ENCODE measurements at regions not wholly inside any gene's neighbourhood (a gene's known extent, or its start where the extent isn't known, plus 50 kb on each side); places are given as distances from the start of the nearest gene placed in this dataset.
"Not testable (repeated sequence)": the region's sequence is repeated elsewhere in the genome, so short reads cannot be mapped to it uniquely, and the experiment has no call there.

GRCh38 chr9:85792057-85792456 is 50.3 kb upstream of the AGTPBP1 start:
- not testable (repeated sequence) for DNase-seq

- not testable (repeated sequence) for DNase-seq
Measured at GRCh38 chr9:85802978-85803695, 61.4 kb upstream of the AGTPBP1 start.

- DNase-seq: not testable (repeated sequence)
Measured at GRCh38 chr9:85804847-85805133, 63.0 kb upstream of the AGTPBP1 start.

- DNase-seq: peak; percentile 31 to 87 (median 74)
Measured at GRCh38 chr9:85805134-85806005, 63.6 kb upstream of the AGTPBP1 start.

- DNase-seq: not testable (repeated sequence)
Measured at GRCh38 chr9:85808329-85808728, 66.6 kb upstream of the AGTPBP1 start.

- not testable (repeated sequence) for DNase-seq
Measured at GRCh38 chr9:85813388-85813787, 71.6 kb upstream of the AGTPBP1 start.

- not testable (repeated sequence) for DNase-seq
Measured at GRCh38 chr9:85814800-85815199, 73.0 kb upstream of the AGTPBP1 start.

- not testable (repeated sequence) for DNase-seq
Measured at GRCh38 chr9:85818971-85819370, 77.2 kb upstream of the AGTPBP1 start.

- not testable (repeated sequence) for DNase-seq
Measured at GRCh38 chr9:85820598-85820997, 78.8 kb upstream of the AGTPBP1 start.

- DNase-seq: not testable (repeated sequence)
Measured at GRCh38 chr9:85824949-85825348, 83.2 kb upstream of the AGTPBP1 start.

GRCh38 chr9:85834591-85834990 is 92.8 kb upstream of the AGTPBP1 start:
- not testable (repeated sequence) for DNase-seq

- not testable (repeated sequence) for DNase-seq
Measured at GRCh38 chr9:85843949-85844348, 97.0 kb upstream of the NAA35 start.

GRCh38 chr9:85847782-85848181 is 93.2 kb upstream of the NAA35 start:
- DNase-seq: not testable (repeated sequence)

GRCh38 chr9:85858056-85858750 is 82.7 kb upstream of the NAA35 start:
- DNase-seq: peak in 1 of 56 donors; percentile 3

GRCh38 chr9:85859765-85860164 is 81.2 kb upstream of the NAA35 start:
- DNase-seq: no peak

- not testable (repeated sequence) for DNase-seq
Measured at GRCh38 chr9:85861882-85862281, 79.1 kb upstream of the NAA35 start.

- no peak for DNase-seq
Measured at GRCh38 chr9:85863875-85864274, 77.1 kb upstream of the NAA35 start.

- DNase-seq: no peak
Measured at GRCh38 chr9:85871008-85871407, 69.9 kb upstream of the NAA35 start.

GRCh38 chr9:85871683-85872082 is 69.3 kb upstream of the NAA35 start:
- DNase-seq: not testable (repeated sequence)

GRCh38 chr9:85872463-85872862 is 68.5 kb upstream of the NAA35 start:
- no peak for DNase-seq

- no peak for DNase-seq
Measured at GRCh38 chr9:85876628-85877027, 64.3 kb upstream of the NAA35 start.

All from amygdala (tissue), 56 donors.